ENCODE measurements at regions not wholly inside any gene's neighbourhood (a gene's known extent, or its start where the extent isn't known, plus 50 kb on each side); places are given as distances from the start of the nearest gene placed in this dataset.

DNA sequence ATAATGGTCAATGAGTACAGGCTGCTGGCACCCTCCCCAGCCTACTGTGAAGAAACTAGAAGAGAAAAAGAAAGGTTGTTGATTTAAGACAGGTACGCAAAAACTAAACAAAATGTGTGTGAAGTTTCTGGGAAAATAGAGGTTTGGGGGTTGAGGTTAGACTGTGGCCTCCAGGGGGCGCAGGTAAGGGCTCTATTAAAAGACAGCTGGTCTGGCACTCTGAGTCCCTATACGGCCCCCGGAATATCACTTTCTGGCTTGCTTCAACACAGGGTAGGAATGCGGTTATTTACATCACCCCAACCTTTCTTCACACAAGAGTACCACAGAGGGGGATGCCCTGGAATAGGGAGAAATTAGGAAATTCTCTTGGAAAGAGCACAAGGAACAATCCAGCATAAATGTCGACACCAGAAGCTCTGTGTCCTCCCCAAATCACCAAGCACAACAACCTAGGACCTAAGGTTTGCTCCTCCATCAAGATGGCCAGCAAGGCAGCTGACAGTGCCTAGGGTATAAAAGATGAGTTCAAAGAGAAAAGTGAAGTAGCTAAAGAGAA is 480.8 kb upstream of the KLHL29 start:
- CTCF ChIA-PET = interaction anchor here (0.5 to 1.2 kb wide), 12 partner anchors 13 to 894 kb away, joined by 3 to 7 read pairs (median 3); no protein-coding TSS in a partner anchor
- POLR2A ChIA-PET = no interaction called here
- peak; percentile 46 for DNase-seq (ENCODE audit: extremely low spot score)
- TF ChIP-seq LEF1 (IDR thresholded peaks at IDR 0.05; ENCODE audit: borderline replicate concordance) = no peak
- no peak for TF ChIP-seq FOXA1 (IDR thresholded peaks at IDR 0.05)
- no peak for TF ChIP-seq BHLHE40 (IDR thresholded peaks at IDR 0.05; ENCODE audit: borderline replicate concordance)
- TF ChIP-seq HDGF (IDR thresholded peaks at IDR 0.05; ENCODE audit: borderline replicate concordance) = no peak
- TF ChIP-seq CTBP1 (IDR thresholded peaks at IDR 0.05; ENCODE audit: borderline replicate concordance) = no peak
- no peak for TF ChIP-seq PKNOX1 (IDR thresholded peaks at IDR 0.05)
- no peak for TF ChIP-seq ELF4 (IDR thresholded peaks at IDR 0.05)
- TF ChIP-seq TARDBP (IDR thresholded peaks at IDR 0.05) = no peak
- TF ChIP-seq ARNT (IDR thresholded peaks at IDR 0.05) = no peak
- TF ChIP-seq ZNF384 (IDR thresholded peaks at IDR 0.05) = no peak
- TF ChIP-seq FOXM1 (IDR thresholded peaks at IDR 0.05; ENCODE audit: borderline replicate concordance) = no peak
- no peak for TF ChIP-seq SP1 (IDR thresholded peaks at IDR 0.05)
- no peak for TF ChIP-seq NFRKB (IDR thresholded peaks at IDR 0.05)

DNA sequence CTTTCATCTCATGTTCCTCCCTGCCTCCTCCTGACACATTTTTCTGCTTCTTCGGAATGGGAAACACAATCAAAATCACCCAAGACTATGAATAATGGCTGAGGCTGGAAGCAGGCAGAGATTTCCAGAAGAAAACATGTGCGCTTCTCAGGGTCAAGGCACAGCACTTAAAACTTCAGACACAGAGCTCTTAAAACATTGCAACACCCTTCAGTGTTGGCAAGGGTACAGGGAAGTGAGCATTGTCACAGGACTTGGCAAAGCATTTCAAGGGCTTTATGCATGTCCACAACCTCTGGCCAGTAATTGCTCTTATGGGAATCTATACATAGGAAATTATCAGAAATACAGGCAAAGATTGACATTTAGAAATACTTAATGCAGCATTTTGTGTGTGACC is 477.6 kb upstream of the KLHL29 start:
- no peak for TF ChIP-seq BHLHE40 (IDR thresholded peaks at IDR 0.05; ENCODE audit: borderline replicate concordance)
- no peak for TF ChIP-seq SUZ12 (IDR thresholded peaks at IDR 0.05)
- no peak for TF ChIP-seq L3MBTL2 (conservative IDR thresholded peaks at IDR 0.05)
- DNase-seq (ENCODE audit: extremely low spot score) = no peak
- ChIA-PET CTCF (no interaction called here), POLR2A (no interaction called here)

DNA sequence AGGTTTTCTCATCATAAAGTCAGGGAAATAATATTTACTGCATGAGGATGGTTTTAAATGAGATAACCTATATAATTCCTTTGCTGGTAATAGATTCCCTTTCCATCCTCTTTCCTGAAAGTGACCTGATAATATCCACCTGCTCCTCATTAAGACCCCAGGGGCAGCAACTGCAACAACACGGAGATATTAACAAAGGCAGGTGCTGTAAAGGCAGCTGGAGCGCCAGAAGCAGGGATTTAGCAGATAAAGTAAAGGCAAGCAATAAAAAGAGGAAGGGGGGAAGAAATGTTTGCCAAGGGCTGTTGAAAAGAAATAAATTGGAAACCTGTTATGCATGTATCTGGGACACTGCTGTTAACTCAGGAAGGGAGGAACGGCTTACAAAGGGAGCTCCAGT is 472.6 kb upstream of the KLHL29 start:
- TF ChIP-seq SUZ12 (IDR thresholded peaks at IDR 0.05) (no peak), NFRKB (IDR thresholded peaks at IDR 0.05) (no peak), PKNOX1 (IDR thresholded peaks at IDR 0.05) (no peak), L3MBTL2 (conservative IDR thresholded peaks at IDR 0.05) (no peak)
- ChIA-PET POLR2A (no interaction called here), CTCF (no interaction called here)
- DNase-seq (ENCODE audit: extremely low spot score) = no peak

DNA sequence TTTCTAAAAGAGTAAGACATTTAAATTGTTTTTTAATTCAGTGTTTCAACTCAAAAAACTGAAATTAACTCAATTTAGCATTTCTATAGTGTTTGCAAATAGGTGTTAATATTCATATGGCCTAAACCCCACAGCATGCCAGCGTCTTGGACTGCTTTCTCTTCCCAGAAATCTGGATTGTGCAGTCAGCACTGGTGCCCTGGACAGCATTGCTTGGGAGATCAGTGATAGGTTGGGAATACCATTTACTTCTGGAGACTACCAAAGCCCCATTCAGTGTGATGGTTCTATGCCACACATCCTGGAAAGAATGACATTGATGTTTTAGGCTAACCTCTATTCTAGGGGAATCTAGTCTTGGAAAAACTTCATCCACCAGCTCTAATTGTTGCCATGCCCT is 455.0 kb upstream of the KLHL29 start:
- ChIA-PET CTCF (no interaction called here), POLR2A (no interaction called here)
- TF ChIP-seq NFRKB (IDR thresholded peaks at IDR 0.05) (no peak), ZNF384 (IDR thresholded peaks at IDR 0.05) (no peak), LEF1 (IDR thresholded peaks at IDR 0.05; ENCODE audit: borderline replicate concordance) (no peak), ARNT (IDR thresholded peaks at IDR 0.05) (no peak), ELF4 (IDR thresholded peaks at IDR 0.05) (no peak), PKNOX1 (IDR thresholded peaks at IDR 0.05) (no peak), SUZ12 (IDR thresholded peaks at IDR 0.05) (no peak), FOXK2 (IDR thresholded peaks at IDR 0.05) (no peak), TARDBP (IDR thresholded peaks at IDR 0.05) (no peak), L3MBTL2 (conservative IDR thresholded peaks at IDR 0.05) (no peak), BHLHE40 (IDR thresholded peaks at IDR 0.05; ENCODE audit: borderline replicate concordance) (no peak), CTBP1 (IDR thresholded peaks at IDR 0.05; ENCODE audit: borderline replicate concordance) (no peak), FOXM1 (IDR thresholded peaks at IDR 0.05; ENCODE audit: borderline replicate concordance) (no peak), FOXA1 (IDR thresholded peaks at IDR 0.05) (no peak), HDGF (IDR thresholded peaks at IDR 0.05; ENCODE audit: borderline replicate concordance) (no peak), SP1 (IDR thresholded peaks at IDR 0.05) (no peak)
- no peak for DNase-seq (ENCODE audit: extremely low spot score)

GRCh38 chr2:22930781-22931180 is 454.2 kb upstream of the KLHL29 start:
- ChIA-PET CTCF (no interaction called here), POLR2A (no interaction called here)
- no peak for TF ChIP-seq L3MBTL2 (conservative IDR thresholded peaks at IDR 0.05)
- TF ChIP-seq SUZ12 (IDR thresholded peaks at IDR 0.05) = no peak
- TF ChIP-seq ARNT (IDR thresholded peaks at IDR 0.05) = no peak
- no peak for TF ChIP-seq TARDBP (IDR thresholded peaks at IDR 0.05)
- TF ChIP-seq ZNF384 (IDR thresholded peaks at IDR 0.05) = no peak
- TF ChIP-seq NFRKB (IDR thresholded peaks at IDR 0.05) = no peak
- no peak for TF ChIP-seq CTBP1 (IDR thresholded peaks at IDR 0.05; ENCODE audit: borderline replicate concordance)
- no peak for TF ChIP-seq FOXA1 (IDR thresholded peaks at IDR 0.05)
- TF ChIP-seq HDGF (IDR thresholded peaks at IDR 0.05; ENCODE audit: borderline replicate concordance) = no peak
- TF ChIP-seq FOXM1 (IDR thresholded peaks at IDR 0.05; ENCODE audit: borderline replicate concordance) = no peak
- TF ChIP-seq SP1 (IDR thresholded peaks at IDR 0.05) = no peak
- no peak for TF ChIP-seq LEF1 (IDR thresholded peaks at IDR 0.05; ENCODE audit: borderline replicate concordance)
- TF ChIP-seq BHLHE40 (IDR thresholded peaks at IDR 0.05; ENCODE audit: borderline replicate concordance) = no peak
- TF ChIP-seq PKNOX1 (IDR thresholded peaks at IDR 0.05) = no peak
- TF ChIP-seq FOXK2 (IDR thresholded peaks at IDR 0.05) = no peak
- DNase-seq (ENCODE audit: extremely low spot score) = no peak

DNA sequence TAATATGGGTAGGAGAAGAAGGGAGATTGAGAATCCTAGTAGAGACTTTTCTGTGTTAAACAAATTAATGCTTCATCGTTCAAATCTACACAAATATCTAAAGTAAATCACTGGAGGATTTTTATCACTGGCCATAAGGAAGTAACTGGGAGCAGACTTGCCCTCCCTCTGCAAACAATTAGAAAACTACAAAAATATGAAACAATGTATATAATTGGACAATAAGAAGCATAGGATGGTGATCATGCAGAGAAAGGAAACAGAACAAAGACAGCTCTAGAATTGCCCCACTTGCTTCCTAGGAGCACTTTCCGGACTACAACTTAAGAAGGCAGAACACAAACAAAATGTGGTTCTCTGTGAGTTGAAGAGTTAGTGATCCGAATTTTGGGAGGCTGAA is 452.7 kb upstream of the KLHL29 start:
- ChIA-PET POLR2A (no interaction called here), CTCF (interaction anchor here (0.8 kb wide), 1 partner anchor 27 kb away, joined by 3 read pairs; no protein-coding TSS in a partner anchor)
- DNase-seq (ENCODE audit: extremely low spot score) = no peak
- no peak for TF ChIP-seq BHLHE40 (IDR thresholded peaks at IDR 0.05; ENCODE audit: borderline replicate concordance)
- TF ChIP-seq CTBP1 (IDR thresholded peaks at IDR 0.05; ENCODE audit: borderline replicate concordance) = no peak
- no peak for TF ChIP-seq FOXK2 (IDR thresholded peaks at IDR 0.05)
- TF ChIP-seq ARNT (IDR thresholded peaks at IDR 0.05) = no peak
- no peak for TF ChIP-seq FOXM1 (IDR thresholded peaks at IDR 0.05; ENCODE audit: borderline replicate concordance)
- TF ChIP-seq SUZ12 (IDR thresholded peaks at IDR 0.05) = no peak
- TF ChIP-seq L3MBTL2 (conservative IDR thresholded peaks at IDR 0.05) = no peak
- TF ChIP-seq LEF1 (IDR thresholded peaks at IDR 0.05; ENCODE audit: borderline replicate concordance) = no peak
- no peak for TF ChIP-seq PKNOX1 (IDR thresholded peaks at IDR 0.05)
- TF ChIP-seq ELF4 (IDR thresholded peaks at IDR 0.05) = no peak
- no peak for TF ChIP-seq NFRKB (IDR thresholded peaks at IDR 0.05)
- TF ChIP-seq TARDBP (IDR thresholded peaks at IDR 0.05) = no peak
- TF ChIP-seq HDGF (IDR thresholded peaks at IDR 0.05; ENCODE audit: borderline replicate concordance) = no peak
- no peak for TF ChIP-seq ZNF384 (IDR thresholded peaks at IDR 0.05)
- TF ChIP-seq FOXA1 (IDR thresholded peaks at IDR 0.05) = no peak
- TF ChIP-seq SP1 (IDR thresholded peaks at IDR 0.05) = no peak
